HepG2 (cell line): ENCODE measurements at regions not wholly inside any gene's neighbourhood (a gene's known extent, or its start where the extent isn't known, plus 50 kb on each side); places are given as distances from the start of the nearest gene placed in this dataset.

ENCODE experiments used
- ATAC-seq: fragments of 200-7000 bp; cut with Tn5 transposase; 3 replicates; pipeline ENCODE4 v1.9.1; 2020; ENCODE audit warnings: mild to moderate bottlenecking, moderate library complexity
- BruUV-seq: library from RNA; stranded (reverse); fragments of 400-500 nt; replicated peaks from 2 replicates; lab custom pipeline; 2021; lab: Mats Ljungman, UMichigan
- CTCF ChIA-PET: fragments of 300-600 bp; formaldehyde crosslinking; extraction: SDS; loops from one replicate; lab custom pipeline; 2021; ENCODE audit warnings: low total read pairs, inconsistent platforms, low intra/inter-chr PET ratio; lab: Yijun Ruan, JAX
- POLR2A ChIA-PET: fragments of 350-600 bp; sonication (Branson Sonifier 250); formaldehyde crosslinking; loops from one replicate; lab custom pipeline; 2020; ENCODE audit warnings: antibody characterized with exemption, inconsistent platforms; lab: Yijun Ruan, JAX
- DNase-seq: peaks from one replicate; pipeline ENCODE4 v3.0.0-alpha.2; 2015; ENCODE audit warnings: low spot score
- FAIRE-seq: peaks from 3 replicates; lab custom pipeline; 2011; peaks lifted over from hg19 to GRCh38; lab: Jason Lieb, UNC
- H2AFZ ChIP-seq: one replicate; pipeline ENCODE4 v1.6.1; 2011; ENCODE audit warnings: low read length, inconsistent platforms
- H3K27ac ChIP-seq: fragments of 300-600 bp; 3 replicates; pipeline ENCODE4 v1.8.0; 2011; ENCODE audit warnings: mixed run types, mild to moderate bottlenecking, mixed read lengths, low read length, inconsistent platforms; ENCODE audit not compliant: insufficient read depth; ENCODE audit errors: extremely low read length
- H3K27me3 ChIP-seq, 2 experiments: fragments of 200-600 bp in 1 of 2; 2 replicates in 1 of 2; 3 replicates in 1 of 2; pipeline versions ENCODE4 v1.6.0 to v1.8.0; 2011; ENCODE audit warnings: low read length in 2 of 2, mild to moderate bottlenecking in 2 of 2, moderate library complexity in 2 of 2, inconsistent platforms in 1 of 2; ENCODE audit not compliant: insufficient read depth in 2 of 2, control insufficient read depth in 1 of 2
- H3K36me3 ChIP-seq, 2 experiments: fragments of 200-600 bp in 1 of 2; replicated peaks in 1 of 2; 2 replicates in 1 of 2; 3 replicates in 1 of 2; pipeline versions ENCODE4 v1.5.1 to v1.8.0; 2011; ENCODE audit warnings: low read length in 2 of 2, inconsistent platforms in 1 of 2; ENCODE audit not compliant: insufficient read depth in 2 of 2, control insufficient read depth in 1 of 2
- H3K4me1 ChIP-seq: 2 replicates; pipeline ENCODE4 v1.5.1; 2012; ENCODE audit warnings: low read length, inconsistent platforms; ENCODE audit not compliant: insufficient read depth
- H3K4me2 ChIP-seq: 2 replicates; pipeline ENCODE4 v1.6.0; 2011; ENCODE audit warnings: low read depth, low read length, inconsistent platforms
- H3K4me3 ChIP-seq, 3 experiments: fragments of 200-600 bp in 1 of 3; sonication (generic), shearing (Covaris generic) in 1 of 3; replicated peaks in 1 of 3; 2 replicates each; pipeline ENCODE4 v1.5.1; 2011 to 2016; ENCODE audit warnings: low read length in 3 of 3, inconsistent platforms in 2 of 3, low read depth in 2 of 3, mild to moderate bottlenecking in 2 of 3, control low read depth in 1 of 3, mixed read lengths in 1 of 3; ENCODE audit not compliant: insufficient read depth in 1 of 3
- H3K79me2 ChIP-seq: one replicate; pipeline ENCODE4 v1.6.1; 2011; ENCODE audit warnings: low read length, inconsistent platforms; ENCODE audit not compliant: insufficient read depth
- H3K9ac ChIP-seq: 2 replicates; pipeline ENCODE4 v1.6.0; 2011; ENCODE audit warnings: mild to moderate bottlenecking, low read depth, low read length, inconsistent platforms; ENCODE audit not compliant: insufficient read depth
- H3K9me3 ChIP-seq: 2 replicates; pipeline ENCODE4 v1.5.1; 2012; ENCODE audit warnings: mild to moderate bottlenecking, low read length
- H4K20me1 ChIP-seq: 2 replicates; pipeline ENCODE4 v1.6.0; 2011; ENCODE audit warnings: inconsistent platforms, mild to moderate bottlenecking, low read length, moderate library complexity; ENCODE audit not compliant: insufficient read depth
- CBX2 ChIP-seq, 2 experiments: fragments of 200-600 bp in 1 of 2; sonication (generic); formaldehyde crosslinking in 1 of 2; IDR thresholded peaks; 2 replicates each; pipeline versions ENCODE4 v1.7.0 to v1.8.1; 2018 to 2022; ENCODE audit warnings: low read depth in 2 of 2, low read length in 1 of 2, mild to moderate bottlenecking in 1 of 2, missing genetic modification reagents in 1 of 2
- GPN1 ChIP-seq: sonication (generic); formaldehyde crosslinking; IDR thresholded peaks from 2 replicates; pipeline ENCODE4 v1.5.1; 2020; ENCODE audit warnings: missing genetic modification reagents, borderline replicate concordance
- HNRNPUL1 ChIP-seq: fragments of 200-400 bp; formaldehyde crosslinking; IDR thresholded peaks from 2 replicates; pipeline ENCODE4 v1.6.1; 2017; ENCODE audit warnings: low read depth, mild to moderate bottlenecking, low read length, moderate library complexity
- TAF15 ChIP-seq: fragments of 200-400 bp; formaldehyde crosslinking; IDR thresholded peaks from one replicate; pipeline ENCODE4 v1.6.1; 2018; ENCODE audit warnings: mild to moderate bottlenecking, low read depth, low read length; ENCODE audit not compliant: poor library complexity, severe bottlenecking
- ZIK1 ChIP-seq: sonication (generic); formaldehyde crosslinking; IDR thresholded peaks from 2 replicates; pipeline ENCODE4 v1.5.0; 2020; ENCODE audit warnings: mild to moderate bottlenecking, low read depth, missing genetic modification reagents, borderline replicate concordance
- ZNF567 ChIP-seq: sonication (generic); formaldehyde crosslinking; IDR thresholded peaks from 2 replicates; pipeline ENCODE4 v1.8.1; 2023; ENCODE audit warnings: mild to moderate bottlenecking, missing genetic modification reagents, borderline replicate concordance
- WGBS: methylation state at CpG from one replicate; pipeline ENCODE4 v1.1.6; 2017; ENCODE audit warnings: low lambda C conversion rate; 5-methylcytosine and 5-hydroxymethylcytosine counted together
- in situ Hi-C: cut with HindIII; loops from 2 replicates; pipeline ENCODE4 v1.10.0; 2017; ENCODE audit warnings: low pct_unique_long_range_greater_than_20kb; ENCODE audit not compliant: extremely low pct_ligation_motif_present
- intact Hi-C: fragments of 100-400 bp; cut with micrococcal nuclease; formaldehyde crosslinking; loops from one replicate; pipeline ENCODE4 v1.10.0; 2022; ENCODE audit not compliant: unreplicated experiment
- TF ChIP-seq, protein P1 (sequence below): sonication (generic); formaldehyde crosslinking; IDR thresholded peaks from 2 replicates; pipeline ENCODE4 v1.4.0; 2020; ENCODE audit warnings: missing genetic modification reagents
- TF ChIP-seq, protein P2 (sequence below): sonication (generic); formaldehyde crosslinking; IDR thresholded peaks from 2 replicates; pipeline ENCODE4 v1.5.0; 2020; ENCODE audit warnings: mild to moderate bottlenecking, missing genetic modification reagents
- TF ChIP-seq, protein P3 (sequence below): IDR thresholded peaks from 2 replicates; pipeline ENCODE4 v1.6.1; 2016; ENCODE audit warnings: low read depth
- TF ChIP-seq, protein P4 (sequence below): IDR thresholded peaks from 2 replicates; pipeline ENCODE4 v1.6.1; 2016
- TF ChIP-seq, protein P5 (sequence below): sonication (generic); formaldehyde crosslinking; IDR thresholded peaks from 2 replicates; pipeline ENCODE4 v1.4.0; 2020; ENCODE audit warnings: missing genetic modification reagents, mild to moderate bottlenecking, borderline replicate concordance

DNA sequence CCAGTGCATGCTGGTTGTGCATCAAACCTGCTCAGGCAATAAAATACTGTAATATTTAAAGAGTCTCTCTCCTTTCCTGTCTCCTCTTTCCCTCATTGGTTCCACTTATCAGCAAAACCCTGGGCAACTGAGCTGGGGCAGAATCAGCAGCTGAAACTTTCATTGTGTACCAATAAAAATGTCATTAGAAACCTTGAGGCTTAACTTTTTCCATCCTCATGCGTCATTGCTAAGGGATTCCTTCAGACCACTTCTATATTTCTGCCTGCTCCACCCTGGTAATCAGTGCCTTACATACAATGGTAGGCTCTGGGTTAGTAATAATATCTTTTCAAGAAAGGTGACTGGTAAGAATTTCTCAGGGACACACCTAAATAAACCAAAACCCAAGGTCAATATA, 880.3 kb downstream of the RPA4 start:
- 0% methylated on average over 1 of the region's 1 CpG for WGBS
- intact Hi-C loops (no loop called here), in situ Hi-C loops (no loop called here)
- ATAC-seq (no peak), FAIRE-seq (no peak), DNase-seq (no peak)
- no peaks in the 10 kb centered on the region for H3K4me1 ChIP-seq
- H2AFZ ChIP-seq: no peak overlapping the region
- no peak overlapping the region for H3K4me3 ChIP-seq
- H3K4me2 ChIP-seq: no peak overlapping the region
- H3K9ac ChIP-seq: no peak overlapping the region
- ChIA-PET POLR2A (no interaction called here), CTCF (no interaction called here)
- no peaks in the 10 kb centered on the region for H3K9me3 ChIP-seq
- no peak overlapping the region for H3K27ac ChIP-seq
- no TSS peak for BruUV-seq
- H3K36me3 ChIP-seq: no peaks in the 10 kb centered on the region
- H4K20me1 ChIP-seq: no peaks in the 10 kb centered on the region
- H3K27me3 ChIP-seq: no peaks in the 10 kb centered on the region
- no peaks in the 10 kb centered on the region for H3K79me2 ChIP-seq
- TF ChIP-seq CBX2 (IDR thresholded peaks at IDR 0.05; ENCODE audit: low read depth, low read length) (no peak), CBX2 (CRISPR knock-in tag; IDR thresholded peaks at IDR 0.05; ENCODE audit: low read depth) (no peak), ZNF567 (CRISPR knock-in tag) (no peak), GPN1 (CRISPR knock-in tag) (no peak), ZIK1 (no peak), TAF15 (no peak), HNRNPUL1 (no peak)
- TF ChIP-seq, protein P1, sequence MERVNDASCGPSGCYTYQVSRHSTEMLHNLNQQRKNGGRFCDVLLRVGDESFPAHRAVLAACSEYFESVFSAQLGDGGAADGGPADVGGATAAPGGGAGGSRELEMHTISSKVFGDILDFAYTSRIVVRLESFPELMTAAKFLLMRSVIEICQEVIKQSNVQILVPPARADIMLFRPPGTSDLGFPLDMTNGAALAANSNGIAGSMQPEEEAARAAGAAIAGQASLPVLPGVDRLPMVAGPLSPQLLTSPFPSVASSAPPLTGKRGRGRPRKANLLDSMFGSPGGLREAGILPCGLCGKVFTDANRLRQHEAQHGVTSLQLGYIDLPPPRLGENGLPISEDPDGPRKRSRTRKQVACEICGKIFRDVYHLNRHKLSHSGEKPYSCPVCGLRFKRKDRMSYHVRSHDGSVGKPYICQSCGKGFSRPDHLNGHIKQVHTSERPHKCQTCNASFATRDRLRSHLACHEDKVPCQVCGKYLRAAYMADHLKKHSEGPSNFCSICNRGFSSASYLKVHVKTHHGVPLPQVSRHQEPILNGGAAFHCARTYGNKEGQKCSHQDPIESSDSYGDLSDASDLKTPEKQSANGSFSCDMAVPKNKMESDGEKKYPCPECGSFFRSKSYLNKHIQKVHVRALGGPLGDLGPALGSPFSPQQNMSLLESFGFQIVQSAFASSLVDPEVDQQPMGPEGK (CRISPR knock-in tag): no peak
- TF ChIP-seq, protein P2, sequence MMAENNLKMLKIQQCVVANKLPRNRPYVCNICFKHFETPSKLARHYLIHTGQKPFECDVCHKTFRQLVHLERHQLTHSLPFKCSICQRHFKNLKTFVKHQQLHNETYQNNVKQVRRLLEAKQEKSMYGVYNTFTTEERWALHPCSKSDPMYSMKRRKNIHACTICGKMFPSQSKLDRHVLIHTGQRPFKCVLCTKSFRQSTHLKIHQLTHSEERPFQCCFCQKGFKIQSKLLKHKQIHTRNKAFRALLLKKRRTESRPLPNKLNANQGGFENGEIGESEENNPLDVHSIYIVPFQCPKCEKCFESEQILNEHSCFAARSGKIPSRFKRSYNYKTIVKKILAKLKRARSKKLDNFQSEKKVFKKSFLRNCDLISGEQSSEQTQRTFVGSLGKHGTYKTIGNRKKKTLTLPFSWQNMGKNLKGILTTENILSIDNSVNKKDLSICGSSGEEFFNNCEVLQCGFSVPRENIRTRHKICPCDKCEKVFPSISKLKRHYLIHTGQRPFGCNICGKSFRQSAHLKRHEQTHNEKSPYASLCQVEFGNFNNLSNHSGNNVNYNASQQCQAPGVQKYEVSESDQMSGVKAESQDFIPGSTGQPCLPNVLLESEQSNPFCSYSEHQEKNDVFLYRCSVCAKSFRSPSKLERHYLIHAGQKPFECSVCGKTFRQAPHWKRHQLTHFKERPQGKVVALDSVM (CRISPR knock-in tag): no peak
- TF ChIP-seq, protein P3, sequence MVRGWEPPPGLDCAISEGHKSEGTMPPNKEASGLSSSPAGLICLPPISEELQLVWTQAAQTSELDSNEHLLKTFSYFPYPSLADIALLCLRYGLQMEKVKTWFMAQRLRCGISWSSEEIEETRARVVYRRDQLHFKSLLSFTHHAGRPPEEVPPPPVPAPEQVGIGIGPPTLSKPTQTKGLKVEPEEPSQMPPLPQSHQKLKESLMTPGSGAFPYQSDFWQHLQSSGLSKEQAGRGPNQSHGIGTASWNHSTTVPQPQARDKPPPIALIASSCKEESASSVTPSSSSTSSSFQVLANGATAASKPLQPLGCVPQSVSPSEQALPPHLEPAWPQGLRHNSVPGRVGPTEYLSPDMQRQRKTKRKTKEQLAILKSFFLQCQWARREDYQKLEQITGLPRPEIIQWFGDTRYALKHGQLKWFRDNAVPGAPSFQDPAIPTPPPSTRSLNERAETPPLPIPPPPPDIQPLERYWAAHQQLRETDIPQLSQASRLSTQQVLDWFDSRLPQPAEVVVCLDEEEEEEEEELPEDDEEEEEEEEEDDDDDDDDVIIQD (CRISPR knock-in tag): no peak
- TF ChIP-seq, protein P4, sequence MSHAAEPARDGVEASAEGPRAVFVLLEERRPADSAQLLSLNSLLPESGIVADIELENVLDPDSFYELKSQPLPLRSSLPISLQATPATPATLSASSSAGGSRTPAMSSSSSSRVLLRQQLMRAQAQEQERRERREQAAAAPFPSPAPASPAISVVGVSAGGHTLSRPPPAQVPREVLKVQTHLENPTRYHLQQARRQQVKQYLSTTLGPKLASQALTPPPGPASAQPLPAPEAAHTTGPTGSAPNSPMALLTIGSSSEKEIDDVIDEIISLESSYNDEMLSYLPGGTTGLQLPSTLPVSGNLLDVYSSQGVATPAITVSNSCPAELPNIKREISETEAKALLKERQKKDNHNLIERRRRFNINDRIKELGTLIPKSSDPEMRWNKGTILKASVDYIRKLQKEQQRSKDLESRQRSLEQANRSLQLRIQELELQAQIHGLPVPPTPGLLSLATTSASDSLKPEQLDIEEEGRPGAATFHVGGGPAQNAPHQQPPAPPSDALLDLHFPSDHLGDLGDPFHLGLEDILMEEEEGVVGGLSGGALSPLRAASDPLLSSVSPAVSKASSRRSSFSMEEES (CRISPR knock-in tag): no peak
- TF ChIP-seq, protein P5, sequence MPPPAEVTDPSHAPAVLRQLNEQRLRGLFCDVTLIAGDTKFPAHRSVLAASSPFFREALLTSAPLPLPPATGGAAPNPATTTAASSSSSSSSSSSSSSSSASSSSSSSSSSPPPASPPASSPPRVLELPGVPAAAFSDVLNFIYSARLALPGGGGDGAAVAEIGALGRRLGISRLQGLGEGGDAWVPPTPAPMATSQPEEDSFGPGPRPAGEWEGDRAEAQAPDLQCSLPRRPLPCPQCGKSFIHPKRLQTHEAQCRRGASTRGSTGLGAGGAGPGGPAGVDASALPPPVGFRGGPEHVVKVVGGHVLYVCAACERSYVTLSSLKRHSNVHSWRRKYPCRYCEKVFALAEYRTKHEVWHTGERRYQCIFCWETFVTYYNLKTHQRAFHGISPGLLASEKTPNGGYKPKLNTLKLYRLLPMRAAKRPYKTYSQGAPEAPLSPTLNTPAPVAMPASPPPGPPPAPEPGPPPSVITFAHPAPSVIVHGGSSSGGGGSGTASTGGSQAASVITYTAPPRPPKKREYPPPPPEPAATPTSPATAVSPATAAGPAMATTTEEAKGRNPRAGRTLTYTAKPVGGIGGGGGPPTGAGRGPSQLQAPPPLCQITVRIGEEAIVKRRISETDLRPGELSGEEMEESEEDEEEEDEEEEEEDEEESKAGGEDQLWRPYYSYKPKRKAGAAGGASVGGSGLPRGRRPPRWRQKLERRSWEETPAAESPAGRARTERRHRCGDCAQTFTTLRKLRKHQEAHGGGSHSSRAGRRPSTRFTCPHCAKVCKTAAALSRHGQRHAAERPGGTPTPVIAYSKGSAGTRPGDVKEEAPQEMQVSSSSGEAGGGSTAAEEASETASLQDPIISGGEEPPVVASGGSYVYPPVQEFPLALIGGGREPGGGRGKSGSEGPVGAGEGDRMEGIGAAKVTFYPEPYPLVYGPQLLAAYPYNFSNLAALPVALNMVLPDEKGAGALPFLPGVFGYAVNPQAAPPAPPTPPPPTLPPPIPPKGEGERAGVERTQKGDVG (CRISPR knock-in tag): no peak
